ENCODE measurements at regions not wholly inside any gene's neighbourhood (a gene's known extent, or its start where the extent isn't known, plus 50 kb on each side); places are given as distances from the start of the nearest gene placed in this dataset.

- no peaks in the 10 kb centered on the region for H3K9me3 Mint-ChIP-seq
- no peaks in the 10 kb centered on the region for H3K4me1 Mint-ChIP-seq
- no peak overlapping the region for H3K27ac Mint-ChIP-seq
- no peak overlapping the region for H3K4me3 Mint-ChIP-seq
- H3K36me3 Mint-ChIP-seq = no peaks in the 10 kb centered on the region
- DNase-seq (ENCODE audit: low spot score in 2 of 2) (no peak), ATAC-seq (peak; percentile 44)
Measured at GRCh38 chr9:90301277-90301653, 341.4 kb downstream of the DIRAS2 start.

GRCh38 chr9:90303655-90304054, 339.0 kb downstream of the DIRAS2 start:
- no peak overlapping the region for H3K27ac Mint-ChIP-seq
- H3K36me3 Mint-ChIP-seq = no peaks in the 10 kb centered on the region
- DNase-seq (ENCODE audit: low spot score in 2 of 2) = no peak
- H3K9me3 Mint-ChIP-seq = no peaks in the 10 kb centered on the region
- no peak overlapping the region for H3K4me3 Mint-ChIP-seq
- no peaks in the 10 kb centered on the region for H3K4me1 Mint-ChIP-seq
- no peak for ATAC-seq

DNA sequence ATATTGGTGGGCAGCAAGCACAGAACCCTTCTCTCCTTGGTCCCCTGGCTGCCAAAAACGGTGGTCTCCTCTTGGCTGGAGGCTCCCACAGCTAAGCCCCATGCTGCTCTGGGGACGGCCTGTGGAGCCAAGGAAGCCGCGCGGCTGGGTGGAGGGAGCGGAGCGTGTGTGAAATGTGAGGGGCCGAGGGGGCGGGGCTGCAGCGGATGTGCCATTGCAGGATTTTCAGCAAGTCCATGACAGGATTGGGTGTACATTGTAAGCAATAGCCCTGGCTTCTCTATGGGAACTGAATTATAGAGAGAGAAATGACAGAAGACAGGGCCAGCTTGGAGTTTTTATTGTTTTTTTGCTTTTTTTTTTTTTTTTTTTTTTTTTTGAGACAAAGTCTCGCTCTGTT, 336.5 kb downstream of the DIRAS2 start:
- H3K27ac Mint-ChIP-seq = no peak overlapping the region
- DNase-seq (ENCODE audit: low spot score in 2 of 2) = no peak
- no peaks in the 10 kb centered on the region for H3K9me3 Mint-ChIP-seq
- H3K4me3 Mint-ChIP-seq = no peak overlapping the region
- no peak for ATAC-seq
- H3K4me1 Mint-ChIP-seq = no peaks in the 10 kb centered on the region
- no peaks in the 10 kb centered on the region for H3K36me3 Mint-ChIP-seq

GRCh38 chr9:90307167-90307833, 335.3 kb downstream of the DIRAS2 start:
- H3K4me1 Mint-ChIP-seq = no peaks in the 10 kb centered on the region
- H3K9me3 Mint-ChIP-seq = no peaks in the 10 kb centered on the region
- H3K27ac Mint-ChIP-seq = no peak overlapping the region
- no peak overlapping the region for H3K4me3 Mint-ChIP-seq
- no peaks in the 10 kb centered on the region for H3K36me3 Mint-ChIP-seq
- DNase-seq (ENCODE audit: low spot score in 2 of 2) (no peak), ATAC-seq (no peak)

DNA sequence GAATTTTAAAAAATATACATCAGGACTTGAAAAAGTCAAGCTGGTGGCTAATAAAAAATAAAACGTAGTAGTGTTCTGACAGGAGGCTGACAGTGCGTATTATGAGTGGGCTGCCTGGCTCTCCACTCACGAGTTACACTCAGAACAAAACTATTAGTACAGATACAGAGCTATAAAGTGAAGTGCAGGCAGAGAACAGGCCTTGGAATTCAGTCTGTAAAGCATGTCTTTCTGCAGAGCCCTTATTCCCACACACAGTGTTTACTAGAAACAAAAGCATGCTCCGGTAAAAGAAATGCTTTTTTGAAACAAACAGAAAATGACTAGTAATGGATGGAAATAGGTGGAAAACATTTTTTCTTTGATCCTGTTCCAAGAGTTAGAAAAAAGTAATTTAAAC, 334.7 kb downstream of the DIRAS2 start:
- DNase-seq (ENCODE audit: low spot score in 2 of 2) (no peak), ATAC-seq (no peak)
- Mint-ChIP-seq H3K27ac (no peak overlapping the region), H3K4me3 (no peak overlapping the region), H3K4me1 (no peaks in the 10 kb centered on the region), H3K36me3 (no peaks in the 10 kb centered on the region), H3K9me3 (no peaks in the 10 kb centered on the region)

DNA sequence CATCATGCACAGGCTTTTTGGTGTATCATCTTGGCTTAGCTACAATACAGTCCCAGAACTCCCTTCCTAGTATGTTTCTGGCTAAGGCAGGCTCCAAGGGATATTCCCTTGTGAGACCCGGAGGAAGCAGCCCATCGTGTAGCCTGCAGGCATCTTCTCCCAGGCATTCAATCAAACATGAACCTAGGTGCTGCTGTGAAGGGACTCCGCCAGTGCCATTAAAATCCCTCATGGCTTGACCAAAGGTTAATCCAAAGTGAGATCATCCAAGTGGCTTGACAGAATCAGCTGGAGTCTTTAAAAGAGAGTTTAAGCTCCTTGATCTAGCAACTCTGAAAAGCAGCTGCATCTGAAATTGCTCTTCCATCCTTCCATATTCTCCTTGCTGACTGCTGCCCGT, 333.9 kb downstream of the DIRAS2 start:
- ATAC-seq = no peak
- H3K9me3 Mint-ChIP-seq = no peaks in the 10 kb centered on the region
- H3K27ac Mint-ChIP-seq = no peak overlapping the region
- DNase-seq (ENCODE audit: low spot score in 2 of 2) = no peak
- H3K36me3 Mint-ChIP-seq = no peaks in the 10 kb centered on the region
- no peaks in the 10 kb centered on the region for H3K4me1 Mint-ChIP-seq
- no peak overlapping the region for H3K4me3 Mint-ChIP-seq

GRCh38 chr9:90309809-90310520, 332.7 kb downstream of the DIRAS2 start:
- Mint-ChIP-seq H3K27ac (no peak overlapping the region), H3K36me3 (no peaks in the 10 kb centered on the region), H3K4me3 (no peak overlapping the region), H3K4me1 (no peaks in the 10 kb centered on the region), H3K9me3 (no peaks in the 10 kb centered on the region)
- ATAC-seq (no peak), DNase-seq (ENCODE audit: low spot score in 2 of 2) (no peak)

DNA sequence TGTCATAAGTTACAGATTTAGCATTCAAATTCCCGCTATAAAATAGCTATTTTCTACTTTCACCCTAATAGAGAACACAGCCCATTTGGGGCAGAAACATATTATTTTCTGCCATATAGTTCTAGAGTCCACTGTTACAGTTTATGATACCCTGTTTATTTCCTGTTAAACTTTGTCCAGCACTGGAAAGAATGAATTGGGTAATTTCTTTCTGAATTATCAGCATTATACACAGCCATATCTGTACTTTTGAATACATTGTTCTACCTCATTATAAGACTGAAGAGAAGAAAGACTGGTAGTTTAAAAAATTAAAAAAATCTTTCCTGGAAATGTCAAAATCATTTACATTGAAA, 332.1 kb downstream of the DIRAS2 start:
- Mint-ChIP-seq H3K9me3 (no peaks in the 10 kb centered on the region), H3K4me3 (no peak overlapping the region), H3K36me3 (no peaks in the 10 kb centered on the region), H3K27ac (no peak overlapping the region), H3K4me1 (no peaks in the 10 kb centered on the region)
- ATAC-seq (no peak), DNase-seq (ENCODE audit: low spot score in 2 of 2) (no peak)

DNA sequence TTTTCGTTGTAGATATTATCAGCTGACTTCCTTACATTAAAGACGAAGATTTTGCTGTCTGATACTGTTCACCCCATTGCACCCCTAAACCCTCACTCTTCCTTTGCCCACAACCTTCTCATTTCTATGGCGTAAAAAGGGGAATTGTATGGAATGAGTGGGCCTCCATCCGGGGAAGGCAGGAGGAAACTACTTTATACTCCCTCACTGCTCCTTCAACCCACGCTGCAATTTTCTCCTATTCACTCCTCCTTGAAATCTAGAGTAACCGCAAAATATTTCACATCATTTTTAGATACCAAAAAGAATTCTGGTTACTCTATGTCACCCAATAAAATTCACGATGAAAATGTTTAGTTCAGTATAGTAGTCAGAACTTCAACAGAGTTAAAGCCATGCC, 330.8 kb downstream of the DIRAS2 start:
- Mint-ChIP-seq H3K27ac (no peak overlapping the region), H3K4me3 (no peak overlapping the region), H3K9me3 (no peaks in the 10 kb centered on the region), H3K36me3 (no peaks in the 10 kb centered on the region), H3K4me1 (no peaks in the 10 kb centered on the region)
- ATAC-seq = no peak
- no peak for DNase-seq (ENCODE audit: low spot score in 2 of 2)

GRCh38 chr9:90322296-90322695, 320.3 kb downstream of the DIRAS2 start:
- DNase-seq (ENCODE audit: low spot score in 2 of 2) = no peak
- Mint-ChIP-seq H3K36me3 (no peaks in the 10 kb centered on the region), H3K9me3 (no peaks in the 10 kb centered on the region), H3K4me1 (no peaks in the 10 kb centered on the region), H3K4me3 (no peak overlapping the region), H3K27ac (no peak overlapping the region)
- ATAC-seq = no peak

- DNase-seq (ENCODE audit: low spot score in 2 of 2) = no peak
- no peak for ATAC-seq
- Mint-ChIP-seq H3K36me3 (no peaks in the 10 kb centered on the region), H3K27ac (no peak overlapping the region), H3K4me1 (no peaks in the 10 kb centered on the region), H3K4me3 (no peak overlapping the region), H3K9me3 (no peaks in the 10 kb centered on the region)
Measured at GRCh38 chr9:90325913-90326653, 316.5 kb downstream of the DIRAS2 start.

- no peak for ATAC-seq
- Mint-ChIP-seq H3K36me3 (no peaks in the 10 kb centered on the region), H3K9me3 (no peaks in the 10 kb centered on the region), H3K4me1 (no peaks in the 10 kb centered on the region), H3K27ac (no peak overlapping the region), H3K4me3 (no peak overlapping the region)
- DNase-seq (ENCODE audit: low spot score in 2 of 2) = no peak
Measured at GRCh38 chr9:90330231-90330630, 312.4 kb downstream of the DIRAS2 start.

DNA sequence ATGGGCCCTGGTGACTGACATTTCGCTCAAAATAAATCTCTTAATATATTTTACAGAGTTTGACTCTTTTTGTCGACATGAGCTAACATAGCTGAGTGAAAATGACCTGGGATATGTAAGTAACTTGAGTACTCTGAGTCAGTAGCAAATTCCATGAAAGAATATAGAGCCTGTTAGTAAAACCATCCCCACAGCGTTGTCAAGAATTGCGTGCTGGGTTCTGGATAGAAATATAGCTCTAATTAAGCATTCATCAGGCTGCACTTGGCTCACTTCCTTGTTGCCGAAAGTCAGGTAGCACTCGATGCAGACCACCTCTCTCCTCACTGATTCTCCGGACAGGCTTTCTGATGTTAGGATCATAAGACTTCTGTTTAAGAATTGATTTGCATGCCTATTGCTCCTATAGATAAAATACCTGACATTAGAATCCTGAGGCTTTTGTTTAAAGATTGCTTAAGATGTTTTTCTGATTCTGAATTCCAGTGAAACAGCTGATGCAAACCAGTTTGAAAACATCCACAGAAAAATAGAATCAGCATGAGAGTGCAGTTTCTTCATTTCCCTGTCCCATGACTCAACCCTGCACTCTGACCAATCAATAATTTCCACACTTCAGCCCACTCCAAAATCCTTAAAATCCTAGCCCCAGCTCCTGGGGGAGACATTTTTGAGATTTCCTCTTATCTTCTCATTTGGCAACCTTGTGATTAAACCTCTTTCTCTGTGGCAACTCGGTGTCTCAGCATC, 310.6 kb downstream of the DIRAS2 start:
- H3K4me3 Mint-ChIP-seq = no peak overlapping the region
- H3K36me3 Mint-ChIP-seq = no peaks in the 10 kb centered on the region
- H3K27ac Mint-ChIP-seq = no peak overlapping the region
- ATAC-seq (no peak), DNase-seq (ENCODE audit: low spot score in 2 of 2) (no peak)
- H3K9me3 Mint-ChIP-seq = no peaks in the 10 kb centered on the region
- H3K4me1 Mint-ChIP-seq = no peaks in the 10 kb centered on the region

GRCh38 chr9:90333226-90333625, 309.4 kb downstream of the DIRAS2 start:
- ATAC-seq (no peak), DNase-seq (ENCODE audit: low spot score in 2 of 2) (no peak)
- Mint-ChIP-seq H3K4me3 (no peak overlapping the region), H3K36me3 (no peaks in the 10 kb centered on the region), H3K4me1 (no peaks in the 10 kb centered on the region), H3K9me3 (no peaks in the 10 kb centered on the region), H3K27ac (no peak overlapping the region)

DNA sequence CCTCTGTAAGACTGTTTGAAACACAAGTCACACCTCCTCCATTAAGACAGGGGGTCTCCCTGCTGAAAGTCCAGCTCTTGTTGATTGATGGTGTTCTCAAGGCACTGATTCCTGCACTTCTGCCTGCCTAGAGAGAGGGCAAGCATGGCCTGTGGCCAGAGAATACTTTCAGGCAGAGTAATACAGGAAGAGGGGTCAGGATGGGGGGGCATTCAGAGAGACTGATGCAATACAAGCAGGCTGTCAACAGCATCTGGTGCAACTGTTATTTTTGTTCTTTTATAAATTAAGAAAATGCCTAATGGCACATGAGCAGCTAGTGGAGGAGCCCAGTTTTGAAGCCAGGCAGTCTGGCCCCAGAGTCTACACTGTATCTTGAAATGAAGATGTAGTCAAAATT, 302.2 kb downstream of the DIRAS2 start:
- DNase-seq (ENCODE audit: low spot score in 2 of 2) (no peak), ATAC-seq (no peak)
- Mint-ChIP-seq H3K4me3 (no peak overlapping the region), H3K4me1 (no peaks in the 10 kb centered on the region), H3K27ac (no peak overlapping the region), H3K9me3 (peaks cover 3% of the 10 kb centered on the region), H3K36me3 (no peaks in the 10 kb centered on the region)

All from stimulated activated effector memory CD8-positive, alpha-beta T cell treated with anti-CD3 and anti-CD28 coated beads, Interleukin-12 subunit alpha, Interleukin-12 subunit beta, amount 100 ng/mL, for 72 hours (primary cell).